PFSK-1 (cell line): ENCODE measurements at regions not wholly inside any gene's neighbourhood (a gene's known extent, or its start where the extent isn't known, plus 50 kb on each side); places are given as distances from the start of the nearest gene placed in this dataset.

Experiments used
- FOXP2 ChIP-seq: optimal IDR thresholded peaks from 2 replicates; pipeline ENCODE3; 2011; ENCODE audit warnings: borderline replicate concordance, control low read depth, inconsistent platforms; ENCODE audit not compliant: insufficient read depth; ENCODE audit errors: extremely low read length, extremely low read depth
- POLR2AphosphoS5 ChIP-seq: IDR thresholded peaks from 2 replicates; pipeline ENCODE4 v1.6.1; 2012; ENCODE audit warnings: low read depth, mild to moderate bottlenecking, control low read depth, low read length, moderate library complexity
- REST ChIP-seq, 2 experiments: IDR thresholded peaks; 2 replicates each; pipeline versions ENCODE4 v1.6.1 to v1.8.0; 2011 to 2012; ENCODE audit warnings: low read depth in 2 of 2, low read length in 2 of 2, control low read depth in 1 of 2, inconsistent platforms in 1 of 2, mild to moderate bottlenecking in 1 of 2, moderate library complexity in 1 of 2; ENCODE audit not compliant: insufficient read depth in 1 of 2
- SIN3A ChIP-seq: IDR thresholded peaks from 2 replicates; pipeline ENCODE4 v1.6.1; 2012; ENCODE audit warnings: mild to moderate bottlenecking, low read length, moderate library complexity, borderline replicate concordance; ENCODE audit not compliant: insufficient read depth
- TAF1 ChIP-seq: IDR thresholded peaks from 2 replicates; pipeline ENCODE4 v1.6.1; 2012; ENCODE audit warnings: low read length, control low read depth, borderline replicate concordance; ENCODE audit not compliant: insufficient read depth

- TF ChIP-seq REST (IDR thresholded peaks at IDR 0.05; ENCODE audit: insufficient read depth in 1 of 2, low read depth in 2 of 2, low read length in 2 of 2) (no peak), TAF1 (no peak), POLR2AphosphoS5 (no peak), FOXP2 (no peak), SIN3A (no peak)
These were observed 72.8 kb upstream of the ZEB2 start for GRCh38 chr2:144592500-144593256.
